ENCODE measurements at regions not wholly inside any gene's neighbourhood (a gene's known extent, or its start where the extent isn't known, plus 50 kb on each side); places are given as distances from the start of the nearest gene placed in this dataset.

DNA sequence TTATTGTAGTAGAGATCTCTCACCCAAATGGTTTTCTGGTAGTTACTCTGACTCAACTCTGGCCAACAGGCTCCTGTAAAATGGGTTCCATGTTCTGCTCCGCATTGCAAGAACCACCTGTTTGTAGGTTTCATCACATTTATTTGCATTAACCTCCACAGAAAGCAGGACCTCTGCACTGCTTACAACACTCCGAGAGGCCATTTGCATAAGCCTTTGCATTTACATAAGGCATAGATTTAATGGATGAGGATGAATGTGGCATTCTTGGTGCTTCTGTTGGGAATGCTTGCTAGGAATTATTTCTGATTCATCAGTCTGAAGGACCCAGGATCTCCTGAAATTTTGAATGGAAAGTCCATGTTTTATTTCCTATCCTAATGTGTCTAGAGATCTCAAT, 320.1 kb downstream of the ZNF621 start (continued):
- TF ChIP-seq CHD2 (IDR thresholded peaks at IDR 0.05; ENCODE audit: low read length) (no peak), TEAD4 (IDR thresholded peaks at IDR 0.05; ENCODE audit: low read depth, low read length) (no peak), HDAC2 (IDR thresholded peaks at IDR 0.05; ENCODE audit: borderline replicate concordance in 1 of 2, low read depth in 2 of 2, low read length in 2 of 2) (no peak), RBBP5 (IDR thresholded peaks at IDR 0.05; ENCODE audit: borderline replicate concordance, low read depth, low read length) (no peak), JUND (IDR thresholded peaks at IDR 0.05; ENCODE audit: low read length) (no peak), CBX8 (IDR thresholded peaks at IDR 0.05; ENCODE audit: borderline replicate concordance, low read depth, low read length) (no peak)
- TF ChIP-seq, protein P1, sequence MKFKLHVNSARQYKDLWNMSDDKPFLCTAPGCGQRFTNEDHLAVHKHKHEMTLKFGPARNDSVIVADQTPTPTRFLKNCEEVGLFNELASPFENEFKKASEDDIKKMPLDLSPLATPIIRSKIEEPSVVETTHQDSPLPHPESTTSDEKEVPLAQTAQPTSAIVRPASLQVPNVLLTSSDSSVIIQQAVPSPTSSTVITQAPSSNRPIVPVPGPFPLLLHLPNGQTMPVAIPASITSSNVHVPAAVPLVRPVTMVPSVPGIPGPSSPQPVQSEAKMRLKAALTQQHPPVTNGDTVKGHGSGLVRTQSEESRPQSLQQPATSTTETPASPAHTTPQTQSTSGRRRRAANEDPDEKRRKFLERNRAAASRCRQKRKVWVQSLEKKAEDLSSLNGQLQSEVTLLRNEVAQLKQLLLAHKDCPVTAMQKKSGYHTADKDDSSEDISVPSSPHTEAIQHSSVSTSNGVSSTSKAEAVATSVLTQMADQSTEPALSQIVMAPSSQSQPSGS (IDR thresholded peaks at IDR 0.05; ENCODE audit: low read length) = no peak
